ENCODE measurements at regions not wholly inside any gene's neighbourhood (a gene's known extent, or its start where the extent isn't known, plus 50 kb on each side); places are given as distances from the start of the nearest gene placed in this dataset.

GRCh38 chr2:216922175-216922780 is 62.4 kb upstream of the TNP1 start:
- ATAC-seq (no peak), DNase-seq (no peak)
- TF ChIP-seq CTCF (IDR thresholded peaks at IDR 0.05) (no peak), POLR2A (IDR thresholded peaks at IDR 0.05) (no peak)
- intact Hi-C loops (cut with DNase I): no loop called here
- Histone ChIP-seq H3K4me3 (no peak overlapping the region), H3K9me3 (no peaks in the 10 kb centered on the region), H3K36me3 (no peaks in the 10 kb centered on the region), H3K4me1 (no peaks in the 10 kb centered on the region), H3K27me3 (no peaks in the 10 kb centered on the region), H3K27ac (no peak overlapping the region)
- WGBS (ENCODE audit: insufficient coverage, low coverage, low lambda C conversion rate, missing lambda C conversion rate): 67% methylated on average over 6 of the region's 6 CpGs

- Histone ChIP-seq H3K4me3 (no peak overlapping the region), H3K27me3 (no peaks in the 10 kb centered on the region), H3K27ac (no peak overlapping the region), H3K9me3 (no peaks in the 10 kb centered on the region), H3K36me3 (no peaks in the 10 kb centered on the region), H3K4me1 (no peaks in the 10 kb centered on the region)
- ATAC-seq (no peak), DNase-seq (no peak)
- no CpG with 5 or more reads among the region's 10 CpGs for WGBS (ENCODE audit: insufficient coverage, low coverage, low lambda C conversion rate, missing lambda C conversion rate)
- no peak for TF ChIP-seq POLR2A (IDR thresholded peaks at IDR 0.05)
- TF ChIP-seq CTCF (IDR thresholded peaks at IDR 0.05): no peak
- intact Hi-C loops (cut with DNase I): no loop called here
These were observed 61.1 kb upstream of the TNP1 start for GRCh38 chr2:216920937-216921456.

GRCh38 chr2:216920143-216920876 is 60.4 kb upstream of the TNP1 start:
- DNase-seq: no peak

GRCh38 chr2:216918088-216918680 is 58.3 kb upstream of the TNP1 start:
- Histone ChIP-seq H3K4me1 (no peaks in the 10 kb centered on the region), H3K9me3 (no peaks in the 10 kb centered on the region), H3K4me3 (no peak overlapping the region), H3K36me3 (no peaks in the 10 kb centered on the region), H3K27ac (no peak overlapping the region), H3K27me3 (no peaks in the 10 kb centered on the region)
- ATAC-seq (no peak), DNase-seq (no peak)
- intact Hi-C loops (cut with DNase I): no loop called here
- TF ChIP-seq CTCF (IDR thresholded peaks at IDR 0.05): no peak
- TF ChIP-seq POLR2A (IDR thresholded peaks at IDR 0.05): no peak
- WGBS (ENCODE audit: insufficient coverage, low coverage, low lambda C conversion rate, missing lambda C conversion rate): 52% methylated on average over 5 of the region's 6 CpGs

More at GRCh38 chr2:216920143-216920876, 60.4 kb upstream of the TNP1 start:
- H3K27me3 ChIP-seq: no peaks in the 10 kb centered on the region
- H3K4me1 ChIP-seq: no peaks in the 10 kb centered on the region
- no peaks in the 10 kb centered on the region for H3K9me3 ChIP-seq
- 74% methylated on average over 3 of the region's 8 CpGs for WGBS (ENCODE audit: insufficient coverage, low coverage, low lambda C conversion rate, missing lambda C conversion rate)
- intact Hi-C loops (cut with DNase I): no loop called here
- H3K4me3 ChIP-seq: no peak overlapping the region
- peak; percentile 23 to 63 (median 36) for ATAC-seq
- H3K36me3 ChIP-seq: no peaks in the 10 kb centered on the region
- TF ChIP-seq POLR2A (IDR thresholded peaks at IDR 0.05): no peak
- no peak for TF ChIP-seq CTCF (IDR thresholded peaks at IDR 0.05)
- no peak overlapping the region for H3K27ac ChIP-seq
